ENCODE measurements at regions not wholly inside any gene's neighbourhood (a gene's known extent, or its start where the extent isn't known, plus 50 kb on each side); places are given as distances from the start of the nearest gene placed in this dataset.

DNA sequence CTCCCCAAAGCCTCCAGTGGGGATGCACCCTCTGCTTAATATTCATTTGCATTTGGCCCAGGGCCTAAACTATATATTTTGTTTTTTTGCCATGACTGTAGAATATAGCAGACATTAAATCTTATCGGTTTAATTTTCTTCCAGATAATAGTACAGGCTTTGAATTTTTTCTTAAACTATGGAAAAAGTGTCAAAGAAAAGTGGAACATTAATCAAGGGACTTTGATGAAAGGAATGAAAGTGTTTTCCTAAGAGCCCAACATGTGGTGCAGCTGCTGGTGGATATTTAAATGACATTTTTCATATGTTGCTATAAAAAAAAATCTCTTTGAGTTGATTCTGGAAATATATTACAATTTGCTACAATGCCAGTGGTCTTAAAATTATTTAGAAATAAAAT lies 346.8 kb downstream of the CYP26B1 start (continued):
- TF ChIP-seq REST (IDR thresholded peaks at IDR 0.05; ENCODE audit: low read depth, low read length) (no peak), TEAD4 (IDR thresholded peaks at IDR 0.05; ENCODE audit: borderline replicate concordance, insufficient read depth) (no peak), POLR2AphosphoS5 (IDR thresholded peaks at IDR 0.05; ENCODE audit: low read depth, low read length) (no peak), TCF12 (IDR thresholded peaks at IDR 0.05) (no peak), CHD2 (IDR thresholded peaks at IDR 0.05; ENCODE audit: low read length, partially characterized antibody) (no peak), RFX5 (IDR thresholded peaks at IDR 0.05; ENCODE audit: low read length) (no peak), RAD21 (IDR thresholded peaks at IDR 0.05; ENCODE audit: low read length) (no peak), SMC3 (IDR thresholded peaks at IDR 0.05; ENCODE audit: low read depth, low read length) (no peak), NFIC (IDR thresholded peaks at IDR 0.05; ENCODE audit: borderline replicate concordance) (no peak)
- TF ChIP-seq, protein P1, sequence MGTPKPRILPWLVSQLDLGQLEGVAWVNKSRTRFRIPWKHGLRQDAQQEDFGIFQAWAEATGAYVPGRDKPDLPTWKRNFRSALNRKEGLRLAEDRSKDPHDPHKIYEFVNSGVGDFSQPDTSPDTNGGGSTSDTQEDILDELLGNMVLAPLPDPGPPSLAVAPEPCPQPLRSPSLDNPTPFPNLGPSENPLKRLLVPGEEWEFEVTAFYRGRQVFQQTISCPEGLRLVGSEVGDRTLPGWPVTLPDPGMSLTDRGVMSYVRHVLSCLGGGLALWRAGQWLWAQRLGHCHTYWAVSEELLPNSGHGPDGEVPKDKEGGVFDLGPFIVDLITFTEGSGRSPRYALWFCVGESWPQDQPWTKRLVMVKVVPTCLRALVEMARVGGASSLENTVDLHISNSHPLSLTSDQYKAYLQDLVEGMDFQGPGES (IDR thresholded peaks at IDR 0.05; ENCODE audit: low read depth, low read length), result no peak

DNA sequence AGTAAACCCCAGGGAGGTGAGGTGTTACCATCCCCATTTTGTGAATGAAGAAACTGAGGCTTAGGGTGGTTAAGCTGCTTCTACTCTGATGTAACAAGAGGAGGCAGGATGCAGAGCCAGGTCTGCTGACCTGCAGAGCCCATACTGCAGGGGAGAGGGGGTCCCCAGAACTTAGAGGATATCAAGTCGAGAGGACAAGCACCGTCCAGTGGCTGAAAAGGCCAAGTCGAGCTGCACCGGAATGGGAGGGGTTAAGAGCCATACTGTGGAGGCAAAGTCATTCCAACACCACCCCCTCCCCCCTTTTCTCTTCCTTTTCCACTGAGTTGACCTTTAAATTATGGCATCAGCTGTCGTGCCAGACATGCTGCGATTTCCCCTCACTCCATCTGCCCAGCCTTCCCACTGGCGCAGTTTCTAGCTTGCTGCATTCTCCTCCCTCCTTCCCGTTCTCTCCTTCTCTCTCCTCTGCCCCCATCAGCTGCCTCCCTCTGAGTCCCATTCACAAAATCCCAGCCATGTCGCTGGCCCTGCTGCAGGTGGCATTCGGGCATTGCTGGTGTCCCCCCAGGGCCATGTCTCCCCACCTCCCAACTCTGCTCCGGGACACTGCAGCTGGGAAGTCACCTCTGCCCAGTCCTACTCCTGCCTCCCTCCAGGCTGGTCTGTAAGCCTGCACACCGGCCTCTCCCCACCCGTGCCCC lies 346.9 kb downstream of the DYSF start:
- CTCF ChIA-PET, result interaction anchor here (0.6 to 3.2 kb wide), 14 partner anchors 7 to 779 kb away, joined by 3 to 33 read pairs (median 4); no protein-coding TSS in a partner anchor
- DNase-seq, result no peak
- no peaks in the 10 kb centered on the region for H3F3A ChIP-seq (replicated peaks; ENCODE audit: insufficient read depth)
- TF ChIP-seq, protein P2, sequence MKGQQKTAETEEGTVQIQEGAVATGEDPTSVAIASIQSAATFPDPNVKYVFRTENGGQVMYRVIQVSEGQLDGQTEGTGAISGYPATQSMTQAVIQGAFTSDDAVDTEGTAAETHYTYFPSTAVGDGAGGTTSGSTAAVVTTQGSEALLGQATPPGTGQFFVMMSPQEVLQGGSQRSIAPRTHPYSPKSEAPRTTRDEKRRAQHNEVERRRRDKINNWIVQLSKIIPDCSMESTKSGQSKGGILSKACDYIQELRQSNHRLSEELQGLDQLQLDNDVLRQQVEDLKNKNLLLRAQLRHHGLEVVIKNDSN (IDR thresholded peaks at IDR 0.05; ENCODE audit: borderline replicate concordance, low read depth), result no peak
- TF ChIP-seq ZBTB33 (IDR thresholded peaks at IDR 0.05; ENCODE audit: borderline replicate concordance, low read depth), result no peak
- TF ChIP-seq NFIC (IDR thresholded peaks at IDR 0.05; ENCODE audit: borderline replicate concordance), result no peak
- no peak for TF ChIP-seq GABPA (IDR thresholded peaks at IDR 0.05; ENCODE audit: low read depth)
- TF ChIP-seq, protein P1 (IDR thresholded peaks at IDR 0.05; ENCODE audit: low read depth, low read length), result no peak
- no peak for TF ChIP-seq EZH2phosphoT487 (IDR thresholded peaks at IDR 0.05; ENCODE audit: borderline replicate concordance, low read depth)
- H3K79me2 ChIP-seq (ENCODE audit: insufficient read depth), result no peaks in the 10 kb centered on the region
- H3K4me1 ChIP-seq (ENCODE audit: control insufficient read depth in 1 of 2, insufficient read depth in 2 of 2, low read depth in 1 of 2, low read length in 1 of 2), result peaks cover 0 to 10% of the 10 kb centered on the region in 2 experiments; a peak in 1 of 4 replicates
- no peak overlapping the region for H3K4me2 ChIP-seq
- H3K36me3 ChIP-seq (replicated peaks in 1 of 2; ENCODE audit: control insufficient read depth in 1 of 2, insufficient read depth in 2 of 2, low read length in 1 of 2), result no peaks in the 10 kb centered on the region
- POLR2A ChIA-PET, result no interaction called here
- H2AFZ ChIP-seq (ENCODE audit: low read depth), result no peak overlapping the region
- no peaks in the 10 kb centered on the region for H3K9me2 ChIP-seq
- no peak overlapping the region for H3K9ac ChIP-seq
- no peak overlapping the region for H3K27ac ChIP-seq (ENCODE audit: low read depth in 2 of 2, low read length in 1 of 2)
- WGBS (ENCODE audit: low lambda C conversion rate), result 57% methylated on average over 13 of the region's 13 CpGs
- no peak overlapping the region for H3K4me3 ChIP-seq (ENCODE audit: low read depth in 2 of 2, low read length in 1 of 2)
- H3K9me3 ChIP-seq, result no peaks in the 10 kb centered on the region
- no peaks in the 10 kb centered on the region for H4K20me1 ChIP-seq (ENCODE audit: insufficient read depth)
- no peaks in the 10 kb centered on the region for H3K27me3 ChIP-seq (ENCODE audit: insufficient read depth)

Measured in SK-N-SH (cell line).